ENCODE measurements at regions not wholly inside any gene's neighbourhood (a gene's known extent, or its start where the extent isn't known, plus 50 kb on each side); places are given as distances from the start of the nearest gene placed in this dataset.

DNA sequence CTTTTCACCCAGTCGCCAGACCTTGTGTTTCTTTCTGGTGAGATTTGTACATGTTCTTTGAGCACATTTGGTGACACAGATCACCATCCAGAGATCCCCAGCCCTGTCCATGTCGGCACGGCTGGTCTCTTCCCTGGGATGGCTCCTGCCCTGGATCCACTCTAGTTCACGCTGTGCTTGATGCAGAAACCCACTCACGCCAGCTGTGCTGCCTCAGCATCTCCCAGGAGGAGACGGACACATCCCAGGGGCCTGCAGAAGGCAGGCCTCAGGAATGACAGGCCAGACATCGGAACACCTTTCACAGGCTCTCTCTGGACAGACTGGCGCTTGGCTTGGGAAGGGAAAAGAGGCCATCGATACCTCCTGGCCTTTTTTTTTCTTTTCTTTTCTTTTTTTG is 203.6 kb downstream of the ACKR3 start:
- DNase-seq (ENCODE audit: low read depth), result no peak
- TF ChIP-seq, protein P1, sequence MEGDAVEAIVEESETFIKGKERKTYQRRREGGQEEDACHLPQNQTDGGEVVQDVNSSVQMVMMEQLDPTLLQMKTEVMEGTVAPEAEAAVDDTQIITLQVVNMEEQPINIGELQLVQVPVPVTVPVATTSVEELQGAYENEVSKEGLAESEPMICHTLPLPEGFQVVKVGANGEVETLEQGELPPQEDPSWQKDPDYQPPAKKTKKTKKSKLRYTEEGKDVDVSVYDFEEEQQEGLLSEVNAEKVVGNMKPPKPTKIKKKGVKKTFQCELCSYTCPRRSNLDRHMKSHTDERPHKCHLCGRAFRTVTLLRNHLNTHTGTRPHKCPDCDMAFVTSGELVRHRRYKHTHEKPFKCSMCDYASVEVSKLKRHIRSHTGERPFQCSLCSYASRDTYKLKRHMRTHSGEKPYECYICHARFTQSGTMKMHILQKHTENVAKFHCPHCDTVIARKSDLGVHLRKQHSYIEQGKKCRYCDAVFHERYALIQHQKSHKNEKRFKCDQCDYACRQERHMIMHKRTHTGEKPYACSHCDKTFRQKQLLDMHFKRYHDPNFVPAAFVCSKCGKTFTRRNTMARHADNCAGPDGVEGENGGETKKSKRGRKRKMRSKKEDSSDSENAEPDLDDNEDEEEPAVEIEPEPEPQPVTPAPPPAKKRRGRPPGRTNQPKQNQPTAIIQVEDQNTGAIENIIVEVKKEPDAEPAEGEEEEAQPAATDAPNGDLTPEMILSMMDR (IDR thresholded peaks at IDR 0.05; ENCODE audit: low read depth, low read length, missing control alignments), result no peak
- H3K4me3 ChIP-seq (ENCODE audit: low read depth, low read length), result no peak overlapping the region

DNA sequence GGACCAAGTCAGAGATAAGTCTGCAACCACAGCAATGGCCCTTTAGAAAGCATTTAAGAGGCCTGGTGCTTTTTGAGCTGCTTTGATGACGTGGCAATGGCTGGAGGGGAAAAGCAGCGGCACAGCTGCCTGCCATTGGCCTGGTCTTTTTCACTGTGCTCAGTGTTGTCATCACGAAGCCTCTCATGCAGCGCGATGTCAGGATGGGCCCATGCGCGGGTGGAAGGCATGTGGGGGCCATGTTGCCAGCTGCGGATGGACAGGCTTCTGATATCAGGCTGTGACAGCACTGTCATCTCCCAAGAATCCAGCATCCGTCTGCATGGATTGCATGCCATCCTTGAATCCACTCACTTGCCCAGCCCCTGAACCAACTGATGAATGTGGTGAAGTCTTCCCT is 204.5 kb downstream of the ACKR3 start:
- DNase-seq (ENCODE audit: low read depth), result no peak
- TF ChIP-seq, protein P1 (IDR thresholded peaks at IDR 0.05; ENCODE audit: low read depth, low read length, missing control alignments), result no peak

DNA sequence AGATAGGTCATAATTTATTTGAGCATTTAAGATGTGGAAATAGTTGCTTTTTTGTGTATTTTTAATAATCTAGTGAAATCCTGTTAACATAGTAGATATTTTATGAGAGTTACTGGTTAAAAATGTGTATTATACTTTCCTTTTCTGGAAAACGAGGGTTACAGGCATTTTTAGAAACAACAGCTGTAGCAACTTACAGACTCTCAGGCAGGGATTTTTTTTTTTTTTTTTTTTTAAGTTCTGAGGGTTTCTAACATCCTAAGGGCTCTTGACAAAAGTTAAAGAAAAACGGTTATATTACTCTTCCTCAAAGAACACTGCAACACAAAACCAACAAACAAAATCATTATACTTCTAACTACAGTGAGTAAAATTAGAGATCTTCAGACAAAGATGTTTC is 205.9 kb downstream of the ACKR3 start:
- no peak overlapping the region for H3K4me3 ChIP-seq (ENCODE audit: low read depth, low read length)
- TF ChIP-seq, protein P1 (IDR thresholded peaks at IDR 0.05; ENCODE audit: low read depth, low read length, missing control alignments), result no peak
- DNase-seq (ENCODE audit: low read depth), result no peak

More for the DNA sequence above, 204.5 kb downstream of the ACKR3 start:
- no peak overlapping the region for H3K4me3 ChIP-seq (ENCODE audit: low read depth, low read length)

DNA sequence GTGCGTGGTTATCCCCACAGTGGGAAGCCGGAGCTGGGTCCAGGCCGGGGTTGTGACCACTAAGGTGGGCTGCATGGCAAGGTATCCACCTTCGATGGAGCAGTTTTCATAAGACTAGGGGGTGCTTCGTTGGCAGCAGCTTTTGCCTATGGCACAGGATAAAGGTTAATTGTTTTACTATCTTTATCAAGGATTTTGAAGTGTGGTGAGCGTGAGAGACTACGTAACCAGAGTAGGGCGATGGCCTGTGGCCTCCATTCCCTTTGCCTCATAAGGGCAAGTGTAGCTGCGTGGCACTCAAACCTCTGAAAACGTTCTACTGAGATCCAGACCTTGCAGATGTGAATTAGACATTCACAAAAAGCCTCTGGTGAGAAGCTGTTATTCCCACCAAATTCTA is 206.6 kb downstream of the ACKR3 start:
- TF ChIP-seq, protein P1 (IDR thresholded peaks at IDR 0.05; ENCODE audit: low read depth, low read length, missing control alignments), result no peak

DNA sequence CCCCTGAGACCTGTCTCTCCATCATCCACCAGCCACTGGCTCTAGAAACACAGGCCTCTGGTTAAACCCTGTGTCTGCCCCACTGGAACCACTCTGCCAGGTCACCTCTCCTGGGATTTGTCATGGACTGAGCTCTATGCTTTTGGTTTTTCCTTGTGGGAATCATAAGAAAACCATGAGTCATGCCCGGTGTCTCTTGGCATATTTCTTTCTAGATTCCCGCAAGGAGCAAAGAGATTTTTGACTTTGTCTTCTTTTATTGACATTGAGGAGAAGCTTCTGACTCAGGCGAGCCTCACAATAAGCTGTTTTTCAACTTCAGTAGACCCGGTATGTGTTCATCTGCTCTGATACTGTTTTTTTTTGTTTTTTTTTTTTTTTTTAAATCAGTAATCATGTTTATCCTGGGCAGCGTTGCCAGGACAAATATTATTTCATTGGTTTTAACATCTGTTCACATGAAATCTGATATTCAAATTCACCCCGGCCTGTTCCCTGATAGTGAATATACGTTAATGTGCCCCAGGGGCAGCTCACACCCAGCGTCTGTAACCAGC is 207.1 kb downstream of the ACKR3 start:
- no peak for DNase-seq (ENCODE audit: low read depth)
- TF ChIP-seq, protein P1 (IDR thresholded peaks at IDR 0.05; ENCODE audit: low read depth, low read length, missing control alignments), result no peak
- no peak overlapping the region for H3K4me3 ChIP-seq (ENCODE audit: low read depth, low read length)

More for the DNA sequence above, 206.6 kb downstream of the ACKR3 start:
- H3K4me3 ChIP-seq (ENCODE audit: low read depth, low read length), result no peak overlapping the region
- DNase-seq (ENCODE audit: low read depth), result no peak

DNA sequence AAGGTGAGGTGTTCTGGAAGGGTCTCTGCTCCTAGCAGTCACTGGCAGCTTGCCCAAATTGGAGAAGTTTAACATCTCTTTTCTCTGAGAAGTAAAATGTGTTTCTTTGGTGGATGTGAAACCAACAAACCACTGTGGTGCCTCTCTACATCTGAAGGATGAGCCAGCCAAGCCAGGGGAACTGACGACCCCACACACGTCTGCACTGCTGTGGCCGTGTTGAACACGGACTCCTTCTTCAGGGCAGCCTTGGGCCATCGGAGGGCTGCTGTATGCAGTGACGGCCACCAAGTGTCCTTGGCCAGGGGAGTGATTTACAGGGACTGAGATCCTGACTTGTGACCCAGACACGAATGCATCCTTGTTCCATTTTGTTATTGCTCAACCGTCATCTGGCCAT is 207.8 kb downstream of the ACKR3 start:
- DNase-seq (ENCODE audit: low read depth), result no peak
- TF ChIP-seq, protein P1 (IDR thresholded peaks at IDR 0.05; ENCODE audit: low read depth, low read length, missing control alignments), result no peak
- no peak overlapping the region for H3K4me3 ChIP-seq (ENCODE audit: low read depth, low read length)

Measured in GM12864 (cell line).